Lower leg skin (tissue), 4 donors: ENCODE measurements at regions not wholly inside any gene's neighbourhood (a gene's known extent, or its start where the extent isn't known, plus 50 kb on each side); places are given as distances from the start of the nearest gene placed in this dataset.

Source experiments
- DNase-seq, 2 donors: peaks; one replicate each; pipeline ENCODE4 v3.0.0-alpha.2; 2019; ENCODE audit warnings: low spot score in 2 of 2
- H3K4me3 ChIP-seq: fragments of 200-600 bp; sonication (generic); 2 replicates; pipeline ENCODE4 v1.5.1; 2017; ENCODE audit warnings: mild to moderate bottlenecking, low read depth; ENCODE audit not compliant: poor library complexity, severe bottlenecking
- POLR2A ChIP-seq, 2 donors: fragments of 450-650 bp; IDR thresholded peaks; one replicate each; pipeline ENCODE4 v1.6.1; 2016 to 2017; ENCODE audit warnings: antibody characterized with exemption in 2 of 2, mild to moderate bottlenecking in 1 of 2, moderate library complexity in 1 of 2
- WGBS, 2 donors: methylation state at CpG; one replicate each; pipeline ENCODE4 v1.1.5; 2018; 5-methylcytosine and 5-hydroxymethylcytosine counted together
- intact Hi-C: fragments of 100-400 bp; cut with DNase I; formaldehyde crosslinking; loops from one replicate; pipeline ENCODE4 v1.15.0; 2023; ENCODE audit warnings: low total_unique reads
- TF ChIP-seq, protein P1 (sequence below), 3 donors: fragments of 450-650 bp; IDR thresholded peaks; one replicate each; pipeline ENCODE4 v1.5.1; 2016; ENCODE audit warnings: antibody characterized with exemption in 3 of 3, mild to moderate bottlenecking in 3 of 3, moderate library complexity in 2 of 3

DNA sequence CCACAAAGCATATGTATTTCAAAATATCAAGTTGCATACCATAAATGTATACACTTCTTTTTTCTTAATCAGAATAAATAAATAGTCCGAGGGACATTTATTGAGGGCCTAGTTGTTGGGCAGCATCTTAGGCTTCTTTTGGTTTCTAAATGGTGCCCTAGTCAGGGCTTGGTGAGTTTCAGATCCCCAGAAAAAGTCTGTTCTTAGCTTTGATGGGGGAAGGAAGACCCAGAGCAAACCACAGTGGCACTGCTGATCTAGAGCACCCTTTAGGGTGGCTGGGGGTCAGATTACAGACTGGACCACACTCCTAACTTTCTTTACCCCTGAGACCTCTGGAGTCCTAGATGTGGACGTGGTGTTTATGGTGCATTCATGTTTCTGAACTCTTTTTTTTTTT is 97.8 kb downstream of the C9orf152 start:
- 66 to 85% methylated on average over 2 of the region's 2 CpGs for WGBS, 2 donors
- H3K4me3 ChIP-seq = no peak overlapping the region
- no peak for DNase-seq
- no peak for TF ChIP-seq POLR2A (IDR thresholded peaks at IDR 0.05)
- TF ChIP-seq, protein P1, sequence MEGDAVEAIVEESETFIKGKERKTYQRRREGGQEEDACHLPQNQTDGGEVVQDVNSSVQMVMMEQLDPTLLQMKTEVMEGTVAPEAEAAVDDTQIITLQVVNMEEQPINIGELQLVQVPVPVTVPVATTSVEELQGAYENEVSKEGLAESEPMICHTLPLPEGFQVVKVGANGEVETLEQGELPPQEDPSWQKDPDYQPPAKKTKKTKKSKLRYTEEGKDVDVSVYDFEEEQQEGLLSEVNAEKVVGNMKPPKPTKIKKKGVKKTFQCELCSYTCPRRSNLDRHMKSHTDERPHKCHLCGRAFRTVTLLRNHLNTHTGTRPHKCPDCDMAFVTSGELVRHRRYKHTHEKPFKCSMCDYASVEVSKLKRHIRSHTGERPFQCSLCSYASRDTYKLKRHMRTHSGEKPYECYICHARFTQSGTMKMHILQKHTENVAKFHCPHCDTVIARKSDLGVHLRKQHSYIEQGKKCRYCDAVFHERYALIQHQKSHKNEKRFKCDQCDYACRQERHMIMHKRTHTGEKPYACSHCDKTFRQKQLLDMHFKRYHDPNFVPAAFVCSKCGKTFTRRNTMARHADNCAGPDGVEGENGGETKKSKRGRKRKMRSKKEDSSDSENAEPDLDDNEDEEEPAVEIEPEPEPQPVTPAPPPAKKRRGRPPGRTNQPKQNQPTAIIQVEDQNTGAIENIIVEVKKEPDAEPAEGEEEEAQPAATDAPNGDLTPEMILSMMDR (IDR thresholded peaks at IDR 0.05) = no peak
- intact Hi-C loops = no loop called here

DNA sequence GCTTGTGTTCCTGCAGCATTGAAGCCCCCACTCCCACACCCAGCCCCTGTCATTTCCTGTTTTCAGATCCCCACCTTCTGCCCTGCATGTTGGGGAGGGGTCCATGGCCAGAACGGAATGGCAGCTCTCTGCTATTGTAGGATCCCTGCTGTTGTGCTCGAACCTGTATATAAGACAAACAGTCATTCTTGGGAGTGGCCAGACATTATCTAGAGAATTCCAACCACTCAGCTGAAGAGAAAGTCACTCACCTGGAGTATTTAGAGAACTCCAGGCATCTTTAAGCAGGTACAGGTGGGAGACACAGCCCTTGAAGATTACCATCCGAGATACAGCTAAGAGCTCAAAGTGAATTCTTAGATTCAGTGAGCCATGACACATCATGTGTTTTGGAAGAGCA is 96.1 kb downstream of the C9orf152 start:
- no peak overlapping the region for H3K4me3 ChIP-seq
- 61 to 69% methylated on average over 3 of the region's 3 CpGs for WGBS, 2 donors
- TF ChIP-seq, protein P1 (IDR thresholded peaks at IDR 0.05) = no peak
- intact Hi-C loops = no loop called here
- no peak for DNase-seq

DNA sequence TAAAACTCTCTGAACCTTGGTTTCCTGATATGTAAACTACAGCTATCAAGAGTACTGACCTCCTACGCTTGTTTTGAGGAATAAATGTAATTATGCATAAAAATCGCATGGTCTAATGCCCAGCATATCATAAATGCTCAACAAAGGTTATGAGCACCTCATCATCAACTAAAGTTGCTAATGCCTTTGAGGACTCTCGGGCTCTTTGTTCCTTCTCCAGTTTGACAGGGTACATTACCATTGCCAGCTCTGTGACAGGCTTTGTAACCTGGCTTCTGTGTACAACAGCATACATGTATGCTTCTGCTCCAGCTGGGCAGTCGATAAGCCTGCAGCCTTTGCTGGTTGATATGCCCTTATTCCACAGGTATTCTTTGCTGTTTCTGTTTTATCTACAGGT is 95.2 kb downstream of the C9orf152 start:
- no peak overlapping the region for H3K4me3 ChIP-seq
- TF ChIP-seq POLR2A (IDR thresholded peaks at IDR 0.05) = no peak
- TF ChIP-seq, protein P1 (IDR thresholded peaks at IDR 0.05) = no peak
- intact Hi-C loops = no loop called here
- 95 to 96% methylated on average over 4 of the region's 4 CpGs for WGBS, 2 donors
- DNase-seq = no peak

DNA sequence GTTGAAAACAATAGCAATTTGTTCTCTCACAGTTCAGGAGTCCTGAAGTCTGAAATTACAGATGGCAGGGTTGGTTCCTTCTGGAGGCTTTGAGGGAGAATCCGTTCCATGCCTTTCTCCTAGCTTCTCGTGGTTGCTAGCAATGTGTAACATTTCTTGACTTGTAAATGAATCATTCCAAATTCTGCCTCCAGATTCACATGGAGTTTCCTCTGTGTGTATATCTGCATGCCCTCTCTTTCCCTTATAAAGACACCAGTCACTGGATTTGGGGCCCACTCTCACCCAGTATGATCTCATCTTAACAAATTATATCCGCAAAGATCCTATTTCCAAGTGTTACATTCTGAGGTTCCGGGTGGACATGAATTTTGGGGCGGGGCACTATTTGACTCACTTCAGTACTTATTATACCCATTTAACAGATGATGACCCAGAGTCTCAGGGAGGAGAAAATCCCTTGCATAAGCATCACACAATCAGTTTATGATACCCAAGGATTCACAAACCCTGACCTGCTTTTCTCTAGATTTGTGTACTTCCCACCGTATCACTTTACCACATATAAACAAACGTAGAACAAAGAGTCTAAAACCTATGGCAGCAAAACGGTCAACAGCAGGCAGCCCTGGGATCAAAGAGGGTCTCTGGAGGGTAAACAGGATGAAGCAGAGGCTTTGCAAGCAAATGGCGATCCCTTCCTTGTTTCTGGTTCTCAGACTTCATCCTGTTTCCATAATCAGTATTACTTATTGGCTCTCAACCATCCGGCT is 93.7 kb downstream of the C9orf152 start:
- WGBS, 2 donors = 77 to 79% methylated on average over 10 of the region's 10 CpGs
- TF ChIP-seq POLR2A (IDR thresholded peaks at IDR 0.05) = no peak
- TF ChIP-seq, protein P1 (IDR thresholded peaks at IDR 0.05) = no peak
- intact Hi-C loops = no loop called here
- no peak overlapping the region for H3K4me3 ChIP-seq
- DNase-seq = no peak

DNA sequence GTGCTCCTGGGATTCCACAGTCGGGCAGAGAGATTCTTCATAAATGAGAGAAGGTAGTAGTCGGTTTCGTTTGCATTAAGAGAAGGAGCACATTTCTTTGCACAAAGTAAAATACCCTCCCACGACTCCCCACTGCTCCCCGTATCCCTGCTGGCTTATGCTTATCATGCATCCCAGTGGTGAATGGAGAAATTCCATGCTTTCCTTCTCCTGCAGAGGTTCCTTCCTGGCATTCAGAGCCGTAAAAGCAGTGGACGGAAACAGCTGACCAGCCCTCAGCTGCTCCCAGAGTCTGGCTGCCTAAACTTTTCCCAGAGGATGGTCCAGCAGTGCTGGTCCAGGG is 93.1 kb downstream of the C9orf152 start:
- TF ChIP-seq, protein P1 (IDR thresholded peaks at IDR 0.05) = no peak
- TF ChIP-seq POLR2A (IDR thresholded peaks at IDR 0.05) = no peak
- H3K4me3 ChIP-seq = no peak overlapping the region
- WGBS, 2 donors = 47 to 70% methylated on average over 7 of the region's 7 CpGs
- intact Hi-C loops = no loop called here
- DNase-seq = no peak

DNA sequence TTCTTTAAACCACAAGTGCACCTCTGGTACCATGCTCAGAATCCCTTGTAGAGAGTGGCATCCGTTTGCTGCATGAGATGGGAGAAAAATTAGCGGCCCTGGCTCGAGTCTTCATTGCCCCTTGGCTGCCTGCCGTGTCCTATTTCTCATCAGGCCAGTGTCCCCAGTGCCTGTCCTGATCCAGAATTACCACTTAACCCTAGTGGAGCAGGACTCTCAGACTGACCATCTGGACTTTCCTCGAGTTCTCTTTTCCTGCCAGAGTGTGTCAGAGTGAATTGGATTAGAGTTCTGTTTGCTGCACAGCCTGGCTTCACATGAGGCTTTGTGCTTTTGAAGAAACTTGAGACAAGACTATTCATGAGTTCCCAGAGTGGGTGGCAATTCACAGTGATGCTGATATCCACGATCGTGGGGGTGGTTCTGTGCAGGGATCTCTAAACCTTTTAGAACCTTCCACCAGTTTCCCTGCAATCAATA is 92.6 kb downstream of the C9orf152 start:
- intact Hi-C loops = no loop called here
- TF ChIP-seq, protein P1 (IDR thresholded peaks at IDR 0.05) = no peak
- TF ChIP-seq POLR2A (IDR thresholded peaks at IDR 0.05) = no peak
- DNase-seq = no peak
- 47 to 66% methylated on average over 7 of the region's 7 CpGs for WGBS, 2 donors
- H3K4me3 ChIP-seq = no peak overlapping the region
